ENCODE measurements at regions not wholly inside any gene's neighbourhood (a gene's known extent, or its start where the extent isn't known, plus 50 kb on each side); places are given as distances from the start of the nearest gene placed in this dataset.

- no peaks in the 10 kb centered on the region for H3K9me3 Mint-ChIP-seq
- no peak overlapping the region for H3K27ac Mint-ChIP-seq
- H3K36me3 Mint-ChIP-seq = no peaks in the 10 kb centered on the region
- no peak for DNase-seq
- H3K4me3 Mint-ChIP-seq = no peak overlapping the region
- H3K27me3 Mint-ChIP-seq = peaks cover 11% of the 10 kb centered on the region
- ChIA-PET CTCF (no interaction called here), POLR2A (no interaction called here)
- intact Hi-C loops (cut with micrococcal nuclease) = no loop called here
- no peaks in the 10 kb centered on the region for H3K4me1 Mint-ChIP-seq (ENCODE audit: low read depth)
Observed at GRCh38 chr12:28023156-28023887, 50.8 kb upstream of the PTHLH start.

- Mint-ChIP-seq H3K36me3 (no peaks in the 10 kb centered on the region), H3K4me3 (no peak overlapping the region), H3K9me3 (no peaks in the 10 kb centered on the region), H3K4me1 (ENCODE audit: low read depth) (no peaks in the 10 kb centered on the region), H3K27ac (no peak overlapping the region), H3K27me3 (peaks cover 11% of the 10 kb centered on the region)
- CTCF ChIA-PET = interaction anchor here (0.7 kb wide), 1 partner anchor 292 kb away, joined by 3 read pairs; no protein-coding TSS in a partner anchor
- DNase-seq = no peak
- intact Hi-C loops (cut with micrococcal nuclease) = no loop called here
- POLR2A ChIA-PET = no interaction called here
Observed at GRCh38 chr12:28024231-28024995, 51.9 kb upstream of the PTHLH start.

GRCh38 chr12:28025821-28026505, 53.4 kb upstream of the PTHLH start:
- no peaks in the 10 kb centered on the region for H3K36me3 Mint-ChIP-seq
- CTCF ChIA-PET = no interaction called here
- H3K4me3 Mint-ChIP-seq = no peak overlapping the region
- peaks cover 11% of the 10 kb centered on the region for H3K27me3 Mint-ChIP-seq
- no peak for DNase-seq
- POLR2A ChIA-PET = no interaction called here
- no peak overlapping the region for H3K27ac Mint-ChIP-seq
- H3K9me3 Mint-ChIP-seq = no peaks in the 10 kb centered on the region
- intact Hi-C loops (cut with micrococcal nuclease) = no loop called here
- no peaks in the 10 kb centered on the region for H3K4me1 Mint-ChIP-seq (ENCODE audit: low read depth)

- POLR2A ChIA-PET = no interaction called here
- Mint-ChIP-seq H3K36me3 (no peaks in the 10 kb centered on the region), H3K9me3 (no peaks in the 10 kb centered on the region), H3K27ac (no peak overlapping the region), H3K4me3 (no peak overlapping the region), H3K4me1 (ENCODE audit: low read depth) (no peaks in the 10 kb centered on the region), H3K27me3 (peaks cover 11% of the 10 kb centered on the region)
- CTCF ChIA-PET = no interaction called here
- no peak for DNase-seq
- intact Hi-C loops (cut with micrococcal nuclease) = no loop called here
Observed at GRCh38 chr12:28026701-28027100, 54.2 kb upstream of the PTHLH start.

GRCh38 chr12:28027328-28027727, 54.8 kb upstream of the PTHLH start:
- Mint-ChIP-seq H3K27ac (no peak overlapping the region), H3K4me3 (no peak overlapping the region), H3K27me3 (peaks cover 11% of the 10 kb centered on the region), H3K9me3 (no peaks in the 10 kb centered on the region), H3K36me3 (no peaks in the 10 kb centered on the region), H3K4me1 (ENCODE audit: low read depth) (no peaks in the 10 kb centered on the region)
- intact Hi-C loops (cut with micrococcal nuclease) = no loop called here
- POLR2A ChIA-PET = no interaction called here
- CTCF ChIA-PET = no interaction called here
- no peak for DNase-seq

- no peaks in the 10 kb centered on the region for H3K36me3 Mint-ChIP-seq
- DNase-seq = no peak
- H3K4me3 Mint-ChIP-seq = no peak overlapping the region
- no peak overlapping the region for H3K27ac Mint-ChIP-seq
- H3K27me3 Mint-ChIP-seq = peaks cover 4% of the 10 kb centered on the region
- CTCF ChIA-PET = no interaction called here
- intact Hi-C loops (cut with micrococcal nuclease) = no loop called here
- H3K9me3 Mint-ChIP-seq = no peaks in the 10 kb centered on the region
- no peaks in the 10 kb centered on the region for H3K4me1 Mint-ChIP-seq (ENCODE audit: low read depth)
- POLR2A ChIA-PET = no interaction called here
Observed at GRCh38 chr12:28027947-28028724, 55.6 kb upstream of the PTHLH start.

GRCh38 chr12:28032811-28033537, 60.4 kb upstream of the PTHLH start:
- intact Hi-C loops (cut with micrococcal nuclease) = no loop called here
- ChIA-PET CTCF (interaction anchor here (0.6 kb wide), 1 partner anchor 969 kb away, joined by 4 read pairs; no protein-coding TSS in a partner anchor), POLR2A (no interaction called here)
- Mint-ChIP-seq H3K36me3 (no peaks in the 10 kb centered on the region), H3K4me3 (no peak overlapping the region), H3K27ac (no peak overlapping the region), H3K4me1 (ENCODE audit: low read depth) (no peaks in the 10 kb centered on the region), H3K27me3 (no peaks in the 10 kb centered on the region), H3K9me3 (no peaks in the 10 kb centered on the region)
- DNase-seq = no peak

GRCh38 chr12:28033538-28033915, 61.0 kb upstream of the PTHLH start:
- no peaks in the 10 kb centered on the region for H3K36me3 Mint-ChIP-seq
- intact Hi-C loops (cut with micrococcal nuclease) = no loop called here
- POLR2A ChIA-PET = no interaction called here
- H3K27ac Mint-ChIP-seq = no peak overlapping the region
- no peaks in the 10 kb centered on the region for H3K4me1 Mint-ChIP-seq (ENCODE audit: low read depth)
- no peak for DNase-seq
- CTCF ChIA-PET = no interaction called here
- no peaks in the 10 kb centered on the region for H3K9me3 Mint-ChIP-seq
- no peak overlapping the region for H3K4me3 Mint-ChIP-seq
- H3K27me3 Mint-ChIP-seq = no peaks in the 10 kb centered on the region

- no peaks in the 10 kb centered on the region for H3K4me1 Mint-ChIP-seq (ENCODE audit: low read depth)
- no peaks in the 10 kb centered on the region for H3K27me3 Mint-ChIP-seq
- CTCF ChIA-PET = no interaction called here
- no peaks in the 10 kb centered on the region for H3K36me3 Mint-ChIP-seq
- intact Hi-C loops (cut with micrococcal nuclease) = no loop called here
- no peak overlapping the region for H3K4me3 Mint-ChIP-seq
- DNase-seq = no peak
- H3K27ac Mint-ChIP-seq = no peak overlapping the region
- no peaks in the 10 kb centered on the region for H3K9me3 Mint-ChIP-seq
- POLR2A ChIA-PET = no interaction called here
Observed at GRCh38 chr12:28034271-28034670, 61.7 kb upstream of the PTHLH start.

GRCh38 chr12:28035500-28035899, 63.0 kb upstream of the PTHLH start:
- no peak overlapping the region for H3K27ac Mint-ChIP-seq

GRCh38 chr12:28036940-28037339, 64.4 kb upstream of the PTHLH start:
- H3K27me3 Mint-ChIP-seq = no peaks in the 10 kb centered on the region
- intact Hi-C loops (cut with micrococcal nuclease) = no loop called here
- DNase-seq = no peak
- no peak overlapping the region for H3K27ac Mint-ChIP-seq
- no peaks in the 10 kb centered on the region for H3K9me3 Mint-ChIP-seq
- ChIA-PET POLR2A (interaction anchor here (0.6 kb wide), 1 partner anchor 28 kb away, joined by 3 read pairs; no protein-coding TSS in a partner anchor), CTCF (no interaction called here)
- no peaks in the 10 kb centered on the region for H3K4me1 Mint-ChIP-seq (ENCODE audit: low read depth)
- H3K4me3 Mint-ChIP-seq = no peak overlapping the region
- H3K36me3 Mint-ChIP-seq = no peaks in the 10 kb centered on the region

More at GRCh38 chr12:28035500-28035899, 63.0 kb upstream of the PTHLH start:
- ChIA-PET POLR2A (no interaction called here), CTCF (no interaction called here)
- Mint-ChIP-seq H3K9me3 (no peaks in the 10 kb centered on the region), H3K27me3 (no peaks in the 10 kb centered on the region), H3K4me1 (ENCODE audit: low read depth) (no peaks in the 10 kb centered on the region), H3K4me3 (no peak overlapping the region), H3K36me3 (no peaks in the 10 kb centered on the region)
- no peak for DNase-seq
- intact Hi-C loops (cut with micrococcal nuclease) = no loop called here

GRCh38 chr12:28040246-28040645, 67.7 kb upstream of the PTHLH start:
- H3K4me1 Mint-ChIP-seq (ENCODE audit: low read depth) = no peaks in the 10 kb centered on the region
- H3K27me3 Mint-ChIP-seq = no peaks in the 10 kb centered on the region
- intact Hi-C loops (cut with micrococcal nuclease) = no loop called here
- H3K36me3 Mint-ChIP-seq = no peaks in the 10 kb centered on the region
- no peak overlapping the region for H3K27ac Mint-ChIP-seq
- ChIA-PET POLR2A (no interaction called here), CTCF (no interaction called here)
- no peak for DNase-seq
- no peaks in the 10 kb centered on the region for H3K9me3 Mint-ChIP-seq
- H3K4me3 Mint-ChIP-seq = no peak overlapping the region

Data from activated CD4-positive, alpha-beta memory T cell treated with anti-CD3 and anti-CD28 coated beads for 36 hours (primary cell).